ENCODE measurements at regions not wholly inside any gene's neighbourhood (a gene's known extent, or its start where the extent isn't known, plus 50 kb on each side); places are given as distances from the start of the nearest gene placed in this dataset.

- intact Hi-C loops (cut with DNase I; ENCODE audit: low total_unique reads) = no loop called here
- Histone ChIP-seq H3K36me3 (ENCODE audit: low read depth, missing control alignments) (no peaks in the 10 kb centered on the region), H3K27me3 (no peaks in the 10 kb centered on the region), H3K9me3 (no peaks in the 10 kb centered on the region), H3K4me1 (no peaks in the 10 kb centered on the region), H3K4me3 (no peak overlapping the region), H3K27ac (no peak overlapping the region)
- no peak for DNase-seq
- 93 to 98% methylated on average over 3 of the region's 3 CpGs for WGBS, 2 donors
- no peak for TF ChIP-seq POLR2A (IDR thresholded peaks at IDR 0.05)
- no peak for TF ChIP-seq CTCF (IDR thresholded peaks at IDR 0.05)
These were observed 514.6 kb downstream of the ZNF608 start for GRCh38 chr5:124231802-124232201.

GRCh38 chr5:124231230-124231629 is 515.2 kb downstream of the ZNF608 start:
- Histone ChIP-seq H3K4me3 (no peak overlapping the region), H3K4me1 (no peaks in the 10 kb centered on the region), H3K27ac (no peak overlapping the region), H3K36me3 (ENCODE audit: low read depth, missing control alignments) (no peaks in the 10 kb centered on the region), H3K9me3 (no peaks in the 10 kb centered on the region), H3K27me3 (no peaks in the 10 kb centered on the region)
- intact Hi-C loops (cut with DNase I; ENCODE audit: low total_unique reads) = no loop called here
- TF ChIP-seq POLR2A (IDR thresholded peaks at IDR 0.05) = no peak
- TF ChIP-seq CTCF (IDR thresholded peaks at IDR 0.05) = no peak
- 89 to 92% methylated on average over 5 of the region's 5 CpGs for WGBS, 2 donors
- DNase-seq = no peak

- 72 to 89% methylated on average over 5 to 7 of the region's 7 CpGs for WGBS, 2 donors
- no peak for DNase-seq
- TF ChIP-seq CTCF (IDR thresholded peaks at IDR 0.05) (no peak), POLR2A (IDR thresholded peaks at IDR 0.05) (no peak)
These were observed 516.0 kb downstream of the ZNF608 start for GRCh38 chr5:124230456-124230855.

GRCh38 chr5:124229352-124229751 is 517.1 kb downstream of the ZNF608 start:
- H3K9me3 ChIP-seq = no peaks in the 10 kb centered on the region
- intact Hi-C loops (cut with DNase I; ENCODE audit: low total_unique reads) = no loop called here
- no peak for DNase-seq
- TF ChIP-seq CTCF (IDR thresholded peaks at IDR 0.05) = no peak
- TF ChIP-seq POLR2A (IDR thresholded peaks at IDR 0.05) = no peak
- 92 to 100% methylated on average over 3 of the region's 3 CpGs for WGBS, 2 donors
- no peak overlapping the region for H3K4me3 ChIP-seq
- no peaks in the 10 kb centered on the region for H3K27me3 ChIP-seq
- H3K27ac ChIP-seq = no peak overlapping the region
- no peaks in the 10 kb centered on the region for H3K36me3 ChIP-seq (ENCODE audit: low read depth, missing control alignments)
- H3K4me1 ChIP-seq = no peaks in the 10 kb centered on the region

More at GRCh38 chr5:124230456-124230855, 516.0 kb downstream of the ZNF608 start:
- Histone ChIP-seq H3K9me3 (no peaks in the 10 kb centered on the region), H3K4me3 (no peak overlapping the region), H3K36me3 (ENCODE audit: low read depth, missing control alignments) (no peaks in the 10 kb centered on the region), H3K27ac (no peak overlapping the region), H3K27me3 (no peaks in the 10 kb centered on the region), H3K4me1 (no peaks in the 10 kb centered on the region)
- intact Hi-C loops (cut with DNase I; ENCODE audit: low total_unique reads) = no loop called here

GRCh38 chr5:124227914-124228313 is 518.5 kb downstream of the ZNF608 start:
- Histone ChIP-seq H3K4me1 (no peaks in the 10 kb centered on the region), H3K4me3 (no peak overlapping the region), H3K27ac (no peak overlapping the region), H3K9me3 (no peaks in the 10 kb centered on the region), H3K27me3 (no peaks in the 10 kb centered on the region), H3K36me3 (ENCODE audit: low read depth, missing control alignments) (no peaks in the 10 kb centered on the region)
- no peak for DNase-seq
- no peak for TF ChIP-seq CTCF (IDR thresholded peaks at IDR 0.05)
- no peak for TF ChIP-seq POLR2A (IDR thresholded peaks at IDR 0.05)
- intact Hi-C loops (cut with DNase I; ENCODE audit: low total_unique reads) = no loop called here
